ENCODE measurements at regions not wholly inside any gene's neighbourhood (a gene's known extent, or its start where the extent isn't known, plus 50 kb on each side); places are given as distances from the start of the nearest gene placed in this dataset.

- DNase-seq = no peak
These were observed 240.3 kb downstream of the MYCN start for GRCh38 chr2:16180631-16181030.

DNA sequence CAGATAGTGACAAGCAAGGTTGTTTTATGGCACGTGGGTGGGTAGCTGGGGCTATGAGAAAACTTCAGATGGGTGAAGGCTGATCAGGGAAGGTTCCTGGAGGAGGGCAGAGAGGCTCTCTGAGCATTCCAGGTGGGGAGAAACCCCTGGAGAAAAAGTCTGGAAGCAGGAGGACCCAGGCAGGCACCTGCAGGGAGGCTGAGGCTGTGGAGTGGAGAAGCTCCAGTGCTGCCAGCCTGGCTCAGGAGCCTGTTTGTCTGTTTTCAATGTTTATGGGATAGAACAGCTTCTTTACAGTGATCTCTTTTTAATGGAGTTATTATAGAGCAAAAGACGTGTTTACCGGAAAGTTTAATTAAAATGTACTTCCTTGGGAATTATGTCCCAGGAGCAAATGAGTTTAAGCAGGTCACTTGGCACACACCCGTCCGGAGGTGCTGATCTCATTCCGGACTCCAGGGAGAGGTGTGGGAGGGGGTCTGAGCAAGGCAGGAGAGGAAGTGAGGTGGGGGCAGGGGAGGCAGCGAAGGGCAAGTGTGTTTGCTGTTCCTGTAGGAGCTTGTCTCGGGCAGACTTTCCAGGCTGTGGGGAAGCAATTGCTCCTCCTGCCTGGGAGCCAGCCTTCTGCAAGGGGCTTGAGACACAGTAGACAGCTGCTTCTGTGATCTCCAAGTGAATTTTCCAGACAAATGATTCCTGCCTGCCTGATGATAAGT is 239.5 kb downstream of the MYCN start:
- DNase-seq = no peak

DNA sequence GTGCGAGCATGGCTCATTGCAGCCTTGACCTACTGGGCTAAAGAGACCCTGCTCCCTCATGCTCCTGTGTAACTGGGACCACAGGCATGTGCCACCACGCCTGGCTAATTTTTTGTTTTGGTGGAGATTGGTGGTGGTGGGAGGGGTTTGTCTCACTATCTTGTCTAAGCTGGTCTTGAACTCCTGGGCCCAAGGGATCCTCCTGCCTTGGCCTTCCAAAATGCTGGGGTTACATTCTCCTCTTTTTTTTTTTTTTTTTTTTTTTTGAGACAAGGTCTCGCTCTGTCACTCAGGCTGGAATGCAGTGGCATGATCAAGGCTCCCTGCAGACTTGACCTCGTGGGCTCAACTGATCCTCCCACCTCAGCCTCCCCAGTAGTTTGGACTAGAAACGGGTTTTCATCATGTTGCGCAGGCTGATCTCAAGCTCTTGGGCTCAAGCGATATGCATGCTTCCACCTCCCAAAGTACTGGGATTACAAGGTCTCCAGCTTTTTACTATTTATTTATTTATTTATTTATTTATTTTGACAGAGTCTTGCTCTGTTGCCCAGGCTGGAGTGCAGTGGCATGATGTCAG is 238.3 kb downstream of the MYCN start:
- DNase-seq = no peak

DNA sequence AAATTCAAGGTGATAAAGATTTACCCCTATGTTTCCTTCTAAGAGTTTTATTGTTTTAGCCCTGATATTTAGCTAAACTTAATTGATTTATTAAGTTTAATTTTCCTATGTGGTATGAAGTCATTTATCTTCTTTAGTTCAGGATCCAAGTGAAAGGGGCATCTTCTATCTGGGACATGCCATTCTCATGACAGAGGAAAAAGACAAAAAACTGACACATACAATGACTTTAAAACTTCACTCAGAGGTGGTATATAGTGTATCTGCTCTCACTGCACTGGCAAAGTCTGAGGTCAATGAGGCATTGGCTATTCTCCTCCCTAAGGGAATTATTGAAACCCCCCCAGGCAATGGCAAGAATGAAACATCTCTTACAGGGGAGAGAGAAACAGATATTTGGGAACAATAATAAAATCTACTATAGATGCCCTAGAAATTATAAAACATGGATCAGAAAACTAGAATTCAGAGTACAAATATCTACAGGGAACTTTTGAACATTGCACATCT is 237.4 kb downstream of the MYCN start:
- DNase-seq = no peak

DNA sequence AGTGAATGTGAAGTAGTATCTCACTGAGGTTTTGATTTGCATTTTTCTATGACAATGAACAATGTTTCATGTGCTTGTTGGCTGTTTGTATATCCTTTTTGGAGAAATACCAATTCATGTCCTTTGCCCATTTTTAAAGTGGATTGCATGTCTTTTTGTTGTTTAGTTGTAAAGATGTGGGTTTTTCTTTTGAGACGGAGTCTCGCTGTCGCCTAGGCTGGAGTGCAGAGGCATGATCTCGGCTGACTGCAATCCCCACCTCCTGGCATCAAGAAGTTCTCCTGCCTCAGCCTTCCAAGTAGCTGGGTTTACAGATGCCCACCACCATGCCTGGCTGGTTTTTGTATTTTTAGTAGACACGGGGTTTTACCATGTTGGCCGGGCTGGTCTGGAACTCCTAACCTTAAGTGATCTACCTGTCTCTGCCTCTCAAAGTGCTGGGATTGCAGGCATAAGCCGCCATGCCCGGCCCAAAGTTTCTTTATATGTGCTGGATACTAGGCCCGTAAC is 236.7 kb downstream of the MYCN start:
- no peak for DNase-seq

GRCh38 chr2:16175247-16175825 is 235.0 kb downstream of the MYCN start:
- no peak for DNase-seq

GRCh38 chr2:16174693-16175045 is 234.3 kb downstream of the MYCN start:
- no peak for DNase-seq

GRCh38 chr2:16173893-16174692 is 233.7 kb downstream of the MYCN start:
- DNase-seq = no peak

DNA sequence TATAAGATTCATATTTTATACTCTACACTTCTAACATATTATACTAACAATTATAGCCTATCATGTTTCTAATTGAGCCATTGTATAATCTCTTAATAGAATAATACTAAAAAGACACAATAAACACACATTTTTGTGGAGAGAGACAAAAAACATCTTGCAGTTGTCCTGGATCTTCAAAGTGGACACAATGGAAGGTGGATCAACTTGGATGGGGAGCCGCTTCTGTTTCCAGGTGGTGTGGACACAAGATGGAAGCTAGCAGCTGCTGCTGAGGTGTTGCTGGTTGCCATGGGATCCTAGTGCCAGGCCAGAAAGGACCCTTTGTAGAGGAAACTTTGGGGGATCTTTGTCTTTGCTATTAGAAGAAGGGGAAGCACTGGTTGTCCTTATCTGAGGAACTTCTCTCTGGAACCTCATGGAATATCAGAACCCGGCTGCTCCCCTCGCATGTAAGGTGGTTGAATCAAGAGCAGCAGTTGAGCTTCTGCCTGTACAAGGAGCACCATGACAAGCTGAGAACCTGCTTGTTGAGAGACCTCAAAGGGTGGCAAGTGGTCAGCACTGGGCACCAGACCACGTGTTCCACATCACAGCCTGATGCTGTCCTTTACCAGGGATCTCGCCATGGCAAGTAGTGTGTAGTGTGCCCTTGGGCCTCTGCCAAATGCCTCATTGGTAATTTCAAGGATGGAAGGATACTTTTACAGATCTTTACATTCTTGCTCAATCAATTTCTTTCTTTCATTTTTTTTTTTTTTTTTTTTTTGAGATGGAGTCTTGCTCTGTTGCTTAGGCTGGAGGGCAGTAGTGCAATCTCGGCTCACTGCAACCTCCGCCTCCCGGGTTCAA is 232.2 kb downstream of the MYCN start:
- no peak for DNase-seq

GRCh38 chr2:16171425-16171920 is 231.1 kb downstream of the MYCN start:
- no peak for DNase-seq

GRCh38 chr2:16170675-16171424 is 230.5 kb downstream of the MYCN start:
- DNase-seq = no peak

DNA sequence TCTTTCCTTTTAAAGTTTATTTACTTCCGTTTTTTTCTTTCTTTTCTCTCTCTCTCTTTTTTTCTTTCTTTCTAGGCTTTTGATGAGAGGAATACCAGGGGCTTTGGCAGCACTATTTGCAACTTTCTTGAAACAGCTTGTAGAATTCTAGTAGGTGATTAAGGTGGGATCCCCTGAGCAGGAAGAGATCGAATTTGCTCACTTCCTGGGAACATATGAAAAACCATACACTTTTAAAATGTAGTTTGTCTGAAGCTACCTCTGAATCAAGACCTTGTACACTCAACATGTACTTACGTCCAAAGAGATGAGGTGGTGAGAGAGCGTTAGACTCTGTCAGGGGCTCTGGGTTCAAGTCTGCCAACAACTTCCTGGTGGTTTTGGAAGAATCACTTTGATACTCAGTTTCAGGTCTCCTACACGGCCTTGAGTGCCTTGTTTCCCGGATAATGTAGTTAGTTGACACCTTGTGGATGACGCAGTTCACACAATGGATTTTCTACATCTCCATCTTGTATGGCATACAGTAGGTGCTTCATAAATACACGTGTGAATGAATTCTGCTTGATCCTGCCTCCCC is 229.1 kb downstream of the MYCN start:
- no peak for DNase-seq

DNA sequence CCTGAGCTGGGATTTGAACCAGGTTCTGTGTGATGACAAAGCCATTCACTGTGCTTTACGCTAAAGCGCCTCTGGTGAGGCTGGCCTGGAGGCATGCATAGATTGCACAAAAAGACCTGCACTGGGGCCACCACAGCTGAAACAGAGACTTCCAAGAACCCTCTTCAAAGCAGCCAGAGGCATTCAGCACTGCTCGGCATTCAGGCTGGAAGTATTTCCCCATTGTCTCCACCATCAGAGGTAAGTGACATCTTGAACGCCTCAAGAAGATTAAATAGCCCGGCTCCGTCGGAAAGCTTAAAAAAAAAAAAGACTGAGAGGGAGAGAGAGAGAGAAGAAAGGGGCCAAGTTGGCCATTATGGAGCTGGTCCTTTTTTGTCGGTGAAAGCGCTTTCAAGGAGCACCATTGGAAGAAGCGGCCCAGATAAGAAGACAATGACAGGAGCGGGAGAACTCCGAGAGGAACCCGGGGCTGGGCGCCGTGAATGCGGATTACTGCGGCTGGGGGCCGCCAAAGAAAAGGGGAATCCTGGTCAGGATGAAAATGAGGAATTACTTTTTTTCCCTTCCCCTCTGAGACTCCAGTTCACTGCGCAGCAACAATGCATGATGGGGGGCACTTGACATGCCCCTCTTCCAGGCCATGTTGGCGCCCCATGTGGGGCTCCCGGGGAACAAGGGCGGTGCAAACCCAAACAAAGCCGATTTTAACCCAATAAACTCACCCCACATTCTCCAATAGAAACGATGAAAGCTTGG is 228.3 kb downstream of the MYCN start:
- no peak for DNase-seq

GRCh38 chr2:16167870-16168426 is 227.6 kb downstream of the MYCN start:
- no peak for DNase-seq

GRCh38 chr2:16167451-16167861 is 227.1 kb downstream of the MYCN start:
- DNase-seq = no peak

- DNase-seq = no peak
These were observed 226.1 kb downstream of the MYCN start for GRCh38 chr2:16166327-16166981.

- no peak for DNase-seq
These were observed 225.4 kb downstream of the MYCN start for GRCh38 chr2:16165518-16166326.

- DNase-seq = no peak
These were observed 222.2 kb downstream of the MYCN start for GRCh38 chr2:16162491-16163040.
